ENCODE measurements at regions not wholly inside any gene's neighbourhood (a gene's known extent, or its start where the extent isn't known, plus 50 kb on each side); places are given as distances from the start of the nearest gene placed in this dataset.

DNA sequence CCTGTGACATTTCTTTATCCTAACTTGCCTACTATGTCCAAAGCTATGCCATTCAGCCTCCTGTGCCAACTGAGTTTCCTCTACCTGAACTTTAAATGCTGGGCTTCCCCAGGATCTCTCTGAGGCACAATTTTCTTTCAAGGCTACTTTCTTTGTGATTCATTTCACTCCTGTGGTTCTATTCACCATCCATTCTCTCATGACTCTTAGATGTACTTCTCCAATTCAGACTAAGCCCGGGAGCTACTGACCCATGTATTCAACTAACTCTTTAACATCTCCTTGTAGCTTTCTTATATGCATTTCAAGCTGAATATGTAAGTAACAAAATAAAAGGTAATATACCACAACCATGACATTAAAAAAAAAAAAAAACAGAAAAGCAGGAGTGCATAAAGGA lies 738.9 kb upstream of the USP15 start:
- H3K9me3 ChIP-seq (ENCODE audit: insufficient read depth in 2 of 2, low read depth in 1 of 2, low read length in 1 of 2): no peaks in the 10 kb centered on the region
- H3K27me3 ChIP-seq (replicated peaks in 1 of 4; ENCODE audit: control insufficient read depth in 3 of 4, extremely low read depth in 1 of 4, insufficient read depth in 3 of 4, low read length in 3 of 4): no peaks in the 10 kb centered on the region
- no peak overlapping the region for H4K5ac ChIP-seq (ENCODE audit: insufficient read length, low read depth, low read length)
- H4K8ac ChIP-seq (ENCODE audit: extremely low read depth, insufficient read depth, low read length): no peak overlapping the region
- H2BK20ac ChIP-seq (ENCODE audit: low read length): no peak overlapping the region
- ChIA-PET CTCF (ENCODE audit: partially characterized antibody) (interaction anchor here (0.7 kb wide), 1 partner anchor 1059 kb away, joined by 3 read pairs; no protein-coding TSS in a partner anchor), POLR2A (ENCODE audit: partially characterized antibody) (interaction anchor here (0.7 kb wide), 1 partner anchor 12 kb away, joined by 3 read pairs; no protein-coding TSS in a partner anchor)
- H2BK5ac ChIP-seq (ENCODE audit: low read depth, low read length): no peak overlapping the region
- H4K91ac ChIP-seq (replicated peaks; ENCODE audit: insufficient read length, low read length): no peak overlapping the region
- FAIRE-seq (no peak), DNase-seq (ENCODE audit: low read depth in 1 of 2, low spot score in 2 of 2) (no peak)
- H2BK12ac ChIP-seq (ENCODE audit: low read depth, low read length): no peak overlapping the region
- no peak overlapping the region for H2AFZ ChIP-seq (ENCODE audit: low read length)
- no peaks in the 10 kb centered on the region for H3K79me2 ChIP-seq (ENCODE audit: control insufficient read depth in 1 of 2, insufficient read depth in 2 of 2, low read length in 2 of 2)
- peaks cover 0 to 10% (median 4%) of the 10 kb centered on the region in 4 experiments; a peak in 4 of 7 replicates for H3K4me1 ChIP-seq (replicated peaks in 1 of 4; ENCODE audit: control insufficient read depth in 3 of 4, insufficient read depth in 4 of 4, low read length in 3 of 4)
- no peak overlapping the region for H3K14ac ChIP-seq (ENCODE audit: insufficient read length)
- H3K79me1 ChIP-seq (ENCODE audit: low read depth, low read length): no peaks in the 10 kb centered on the region
- no peak overlapping the region for H3K4me3 ChIP-seq (ENCODE audit: extremely low read depth in 1 of 4, insufficient read depth in 2 of 4, low read depth in 3 of 4, low read length in 4 of 4)
- H3K4ac ChIP-seq (replicated peaks; ENCODE audit: insufficient read length, low read depth, low read length): no peak overlapping the region
- no peak overlapping the region for H3K27ac ChIP-seq (ENCODE audit: low read depth, low read length)
- no peak overlapping the region; a peak in 1 of 4 replicates for H3K4me2 ChIP-seq (ENCODE audit: insufficient read depth in 1 of 2, low read depth in 2 of 2, low read length in 2 of 2)
- H3K36me3 ChIP-seq (ENCODE audit: control insufficient read depth in 2 of 4, insufficient read depth in 4 of 4, low read length in 3 of 4): no peaks in the 10 kb centered on the region; a peak in 1 of 8 replicates
- H3K23me2 ChIP-seq (ENCODE audit: low read depth, low read length): no peaks in the 10 kb centered on the region; the same call in 1 of the 2 replicates
- no peak overlapping the region for H2BK120ac ChIP-seq (replicated peaks; ENCODE audit: low read depth, low read length)
- no peak overlapping the region for H2BK15ac ChIP-seq (ENCODE audit: low read length)
- no peak overlapping the region for H3K23ac ChIP-seq (ENCODE audit: insufficient read length)
- H3K9ac ChIP-seq (replicated peaks in 1 of 4; ENCODE audit: extremely low read depth in 1 of 4, low read depth in 3 of 4, low read length in 3 of 4): no peak overlapping the region
- H3K56ac ChIP-seq (replicated peaks; ENCODE audit: insufficient read length, low read depth, low read length): no peak overlapping the region
- H2AK5ac ChIP-seq (ENCODE audit: low read depth, low read length): no peak overlapping the region
- H3K18ac ChIP-seq (ENCODE audit: extremely low read depth, low read length): no peak overlapping the region
- no peaks in the 10 kb centered on the region for H4K20me1 ChIP-seq (replicated peaks in 1 of 2; ENCODE audit: control insufficient read depth in 1 of 2, insufficient read depth in 2 of 2, low read length in 2 of 2)
- WGBS, 2 experiments (ENCODE audit: extremely low coverage in 1 of 2, insufficient coverage in 1 of 2, insufficient read length in 1 of 2, insufficient replicate concordance in 2 of 2, low coverage in 1 of 2, low lambda C conversion rate in 2 of 2, missing lambda C conversion rate in 1 of 2): 13% methylated on average over 1 of the region's 1 CpG; no CpG with 5 or more reads in 1 of the 2 experiments
- no peak for TF ChIP-seq CHD1 (IDR thresholded peaks at IDR 0.05; ENCODE audit: low read depth, low read length)
- TF ChIP-seq, protein P1, sequence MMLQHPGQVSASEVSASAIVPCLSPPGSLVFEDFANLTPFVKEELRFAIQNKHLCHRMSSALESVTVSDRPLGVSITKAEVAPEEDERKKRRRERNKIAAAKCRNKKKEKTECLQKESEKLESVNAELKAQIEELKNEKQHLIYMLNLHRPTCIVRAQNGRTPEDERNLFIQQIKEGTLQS (IDR thresholded peaks at IDR 0.05; ENCODE audit: insufficient read depth, low read depth, low read length): no peak
- TF ChIP-seq POU5F1 (IDR thresholded peaks at IDR 0.05; ENCODE audit: low read depth, low read length): peak; percentile 81; the same call in 1 of the 2 replicates
- TF ChIP-seq, protein P2, sequence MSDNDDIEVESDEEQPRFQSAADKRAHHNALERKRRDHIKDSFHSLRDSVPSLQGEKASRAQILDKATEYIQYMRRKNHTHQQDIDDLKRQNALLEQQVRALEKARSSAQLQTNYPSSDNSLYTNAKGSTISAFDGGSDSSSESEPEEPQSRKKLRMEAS (IDR thresholded peaks at IDR 0.05): no peak
- TF ChIP-seq CTBP2 (IDR thresholded peaks at IDR 0.05; ENCODE audit: borderline replicate concordance, insufficient read depth, insufficient read length, low read length): no peak
- no peak for TF ChIP-seq SUZ12 (IDR thresholded peaks at IDR 0.05; ENCODE audit: low read length)
